Upper lobe of left lung (tissue), 4 donors: ENCODE measurements at regions not wholly inside any gene's neighbourhood (a gene's known extent, or its start where the extent isn't known, plus 50 kb on each side); places are given as distances from the start of the nearest gene placed in this dataset.

Source experiments
- CTCF ChIP-seq, 6 experiments: fragments of 450-650 bp in 4 of 6; fragments of 200-600 bp in 2 of 6; sonication (generic) in 2 of 6; IDR thresholded peaks; one replicate each; pipeline ENCODE4 v1.5.1; 2016 to 2019; ENCODE audit warnings: antibody characterized with exemption in 6 of 6
- POLR2A ChIP-seq, 4 donors: fragments of 450-650 bp; IDR thresholded peaks; one replicate each; pipeline ENCODE4 v1.5.1; 2016 to 2017; ENCODE audit warnings: antibody characterized with exemption in 4 of 4, mild to moderate bottlenecking in 2 of 4

GRCh38 chr2:58925676-58926081 is 684.6 kb upstream of the FANCL start:
- TF ChIP-seq CTCF (IDR thresholded peaks at IDR 0.05) = no peak
- TF ChIP-seq POLR2A (IDR thresholded peaks at IDR 0.05) = no peak
